NB4 (cell line): ENCODE measurements at regions not wholly inside any gene's neighbourhood (a gene's known extent, or its start where the extent isn't known, plus 50 kb on each side); places are given as distances from the start of the nearest gene placed in this dataset.

Experiments used
- DNase-seq: peaks from one replicate; pipeline ENCODE4 v3.0.0; 2010; ENCODE audit warnings: low read depth
- H3K4me3 ChIP-seq: one replicate; pipeline ENCODE4 v1.5.1; 2011; ENCODE audit warnings: mild to moderate bottlenecking, low read depth, low read length, moderate library complexity
- CTCF ChIP-seq: IDR thresholded peaks from one replicate; pipeline ENCODE4 v1.5.1; 2012; ENCODE audit warnings: low read depth, low read length
- MAX ChIP-seq: IDR thresholded peaks from 2 replicates; pipeline ENCODE4 v1.6.1; 2011; ENCODE audit warnings: low read depth, low read length
- MYC ChIP-seq: IDR thresholded peaks from 2 replicates; pipeline ENCODE4 v1.6.1; 2011; ENCODE audit warnings: low read depth, low read length
- POLR2A ChIP-seq: IDR thresholded peaks from 2 replicates; pipeline ENCODE4 v1.6.1; 2011; ENCODE audit warnings: mild to moderate bottlenecking; ENCODE audit not compliant: insufficient read length; ENCODE audit errors: extremely low read depth

- TF ChIP-seq CTCF, result no peak
- TF ChIP-seq MYC, result no peak
- TF ChIP-seq MAX, result no peak
- TF ChIP-seq POLR2A, result no peak
- DNase-seq, result no peak
- no peak overlapping the region for H3K4me3 ChIP-seq
Observed at GRCh38 chr7:31284106-31284505, 56.4 kb downstream of the NEUROD6 start.

- TF ChIP-seq POLR2A, result no peak
- TF ChIP-seq MYC, result no peak
- TF ChIP-seq CTCF, result no peak
- TF ChIP-seq MAX, result no peak
- no peak overlapping the region for H3K4me3 ChIP-seq
- DNase-seq, result no peak
Observed at GRCh38 chr7:31271641-31272405, 68.7 kb downstream of the NEUROD6 start.

GRCh38 chr7:31267486-31267885 lies 73.0 kb downstream of the NEUROD6 start:
- no peak overlapping the region for H3K4me3 ChIP-seq
- no peak for TF ChIP-seq CTCF
- TF ChIP-seq POLR2A, result no peak
- no peak for TF ChIP-seq MYC
- no peak for TF ChIP-seq MAX
- no peak for DNase-seq

- DNase-seq, result no peak
Observed at GRCh38 chr7:31263338-31263737, 77.2 kb downstream of the NEUROD6 start.

GRCh38 chr7:31261341-31261740 lies 79.2 kb downstream of the NEUROD6 start:
- DNase-seq, result no peak
- no peak for TF ChIP-seq MYC
- no peak for TF ChIP-seq CTCF
- no peak for TF ChIP-seq MAX
- no peak for TF ChIP-seq POLR2A
- no peak overlapping the region for H3K4me3 ChIP-seq

More at GRCh38 chr7:31263338-31263737, 77.2 kb downstream of the NEUROD6 start:
- TF ChIP-seq POLR2A (no peak), MYC (no peak), CTCF (no peak), MAX (no peak)
- no peak overlapping the region for H3K4me3 ChIP-seq

- DNase-seq, result no peak
- TF ChIP-seq MYC (no peak), POLR2A (no peak), CTCF (no peak), MAX (no peak)
- H3K4me3 ChIP-seq, result no peak overlapping the region
Observed at GRCh38 chr7:31260851-31261250, 79.7 kb downstream of the NEUROD6 start.
